H9 (cell line): ENCODE measurements at regions not wholly inside any gene's neighbourhood (a gene's known extent, or its start where the extent isn't known, plus 50 kb on each side); places are given as distances from the start of the nearest gene placed in this dataset.

ENCODE experiments used
- DNase-seq: peaks from one replicate; pipeline ENCODE4 v3.0.0-alpha.2; 2017
- H2AFZ ChIP-seq: one replicate; pipeline ENCODE4 v1.6.1; 2013; ENCODE audit warnings: mild to moderate bottlenecking, low read length, control low read depth, moderate library complexity
- H2AK5ac ChIP-seq: 2 replicates; pipeline ENCODE4 v1.6.1; 2013; ENCODE audit warnings: low read length, control low read depth, mixed read lengths; ENCODE audit not compliant: insufficient read length
- H2BK120ac ChIP-seq: one replicate; pipeline ENCODE4 v1.6.1; 2013; ENCODE audit warnings: low read depth, mild to moderate bottlenecking, low read length, control low read depth, inconsistent platforms; ENCODE audit not compliant: poor library complexity, severe bottlenecking
- H2BK12ac ChIP-seq: 2 replicates; pipeline ENCODE4 v1.6.1; 2013; ENCODE audit warnings: low read length, control low read depth, mixed read lengths, low read depth; ENCODE audit not compliant: insufficient read length
- H2BK15ac ChIP-seq: 2 replicates; pipeline ENCODE4 v1.6.1; 2013; ENCODE audit warnings: low read depth, low read length, control low read depth
- H2BK20ac ChIP-seq: one replicate; pipeline ENCODE4 v1.6.1; 2013; ENCODE audit warnings: low read depth, mild to moderate bottlenecking, low read length, control low read depth, inconsistent platforms; ENCODE audit not compliant: poor library complexity, severe bottlenecking
- H2BK5ac ChIP-seq: 2 replicates; pipeline ENCODE4 v1.6.1; 2013; ENCODE audit warnings: low read length, control low read depth, mixed read lengths; ENCODE audit not compliant: insufficient read length
- H3K14ac ChIP-seq: 2 replicates; pipeline ENCODE4 v1.6.1; 2013; ENCODE audit warnings: low read length, control low read depth; ENCODE audit not compliant: insufficient read depth
- H3K18ac ChIP-seq: 2 replicates; pipeline ENCODE4 v1.6.1; 2013; ENCODE audit warnings: low read depth, mild to moderate bottlenecking, mixed read lengths, low read length, control low read depth; ENCODE audit not compliant: insufficient read length
- H3K23ac ChIP-seq: 2 replicates; pipeline ENCODE4 v1.6.1; 2013; ENCODE audit warnings: low read length, control low read depth, mixed read lengths, low read depth; ENCODE audit not compliant: insufficient read length
- H3K23me2 ChIP-seq: 2 replicates; pipeline ENCODE4 v1.6.1; 2013; ENCODE audit warnings: low read depth, mild to moderate bottlenecking, mixed read lengths, low read length, control low read depth; ENCODE audit not compliant: insufficient read length, poor library complexity, severe bottlenecking
- H3K27ac ChIP-seq: 2 replicates; pipeline ENCODE4 v1.5.1; 2013; ENCODE audit warnings: low read length, control low read depth, mixed read lengths, low read depth; ENCODE audit not compliant: insufficient read length
- H3K27me3 ChIP-seq: 2 replicates; pipeline ENCODE4 v1.6.1; 2013; ENCODE audit warnings: low read length, control low read depth, inconsistent platforms; ENCODE audit not compliant: insufficient read depth
- H3K4ac ChIP-seq: 2 replicates; pipeline ENCODE4 v1.6.1; 2013; ENCODE audit warnings: low read depth, mild to moderate bottlenecking, control low read depth, inconsistent platforms, low read length, moderate library complexity
- H3K4me1 ChIP-seq: 2 replicates; pipeline ENCODE4 v1.6.1; 2013; ENCODE audit warnings: low read length, control low read depth, inconsistent platforms; ENCODE audit not compliant: insufficient read depth
- H3K4me2 ChIP-seq: 2 replicates; pipeline ENCODE4 v1.6.1; 2013; ENCODE audit warnings: low read length, control low read depth, mixed read lengths; ENCODE audit not compliant: insufficient read length, insufficient read depth
- H3K56ac ChIP-seq: 2 replicates; pipeline ENCODE4 v1.6.1; 2013; ENCODE audit warnings: low read depth, mild to moderate bottlenecking, mixed read lengths, low read length, control low read depth; ENCODE audit not compliant: insufficient read length
- H3K79me1 ChIP-seq: 2 replicates; pipeline ENCODE4 v1.6.1; 2013; ENCODE audit warnings: low read depth, mild to moderate bottlenecking, moderate library complexity, low read length, control low read depth, inconsistent platforms; ENCODE audit not compliant: insufficient read depth, poor library complexity, severe bottlenecking
- H3K79me2 ChIP-seq: 2 replicates; pipeline ENCODE4 v1.6.1; 2013; ENCODE audit warnings: low read length, control low read depth, inconsistent platforms; ENCODE audit not compliant: insufficient read depth
- H3K9ac ChIP-seq: 2 replicates; pipeline ENCODE4 v1.6.1; 2013; ENCODE audit warnings: low read length, control low read depth, mixed read lengths; ENCODE audit not compliant: insufficient read length; ENCODE audit errors: extremely low read depth
- H3K9me3 ChIP-seq: one replicate; pipeline ENCODE4 v1.6.1; 2013; ENCODE audit warnings: low read depth, low read length, inconsistent platforms; ENCODE audit not compliant: control insufficient read depth
- H3T11ph ChIP-seq: one replicate; pipeline ENCODE4 v1.6.1; 2013; ENCODE audit warnings: mild to moderate bottlenecking, low read length, control low read depth, inconsistent platforms
- H4K20me1 ChIP-seq: one replicate; pipeline ENCODE4 v1.6.1; 2013; ENCODE audit not compliant: control insufficient read depth, insufficient read length, insufficient read depth
- H4K5ac ChIP-seq: 2 replicates; pipeline ENCODE4 v1.6.1; 2013; ENCODE audit warnings: low read depth, mild to moderate bottlenecking, mixed read lengths, low read length, control low read depth; ENCODE audit not compliant: insufficient read length
- H4K8ac ChIP-seq: replicated peaks from 2 replicates; pipeline ENCODE4 v1.6.1; 2013; ENCODE audit warnings: low read length, control low read depth, mixed read lengths, low read depth; ENCODE audit not compliant: insufficient read length
- H4K91ac ChIP-seq: 2 replicates; pipeline ENCODE4 v1.6.1; 2013; ENCODE audit warnings: low read depth, mild to moderate bottlenecking, moderate library complexity, mixed read lengths, low read length, control low read depth; ENCODE audit not compliant: insufficient read length
- H3K27ac Mint-ChIP-seq, 3 experiments: 2 replicates in 2 of 3; 3 replicates in 1 of 3; pipeline ENCODE4 v1.8.0; 2020 to 2021; ENCODE audit warnings: mixed read lengths in 3 of 3, mild to moderate bottlenecking in 1 of 3, moderate library complexity in 1 of 3
- H3K27me3 Mint-ChIP-seq: 2 replicates; pipeline ENCODE4 v1.8.0; 2021; ENCODE audit warnings: low read depth, mild to moderate bottlenecking, moderate library complexity, mixed read lengths
- H3K36me3 Mint-ChIP-seq, 3 experiments: 2 replicates in 2 of 3; 3 replicates in 1 of 3; pipeline ENCODE4 v1.8.0; 2020 to 2021; ENCODE audit warnings: low read depth in 3 of 3, mixed read lengths in 3 of 3; ENCODE audit not compliant: insufficient read depth in 1 of 3
- H3K4me1 Mint-ChIP-seq, 2 experiments: 2 replicates each; pipeline ENCODE4 v1.8.0; 2020; ENCODE audit warnings: mixed read lengths in 2 of 2
- H3K4me3 Mint-ChIP-seq, 2 experiments: 2 replicates in 1 of 2; 3 replicates in 1 of 2; pipeline ENCODE4 v1.8.0; 2020 to 2021; ENCODE audit warnings: mild to moderate bottlenecking in 2 of 2, mixed read lengths in 2 of 2, moderate library complexity in 1 of 2
- H3K9me3 Mint-ChIP-seq, 2 experiments: 2 replicates in 1 of 2; 3 replicates in 1 of 2; pipeline ENCODE4 v1.8.0; 2020; ENCODE audit warnings: mild to moderate bottlenecking in 2 of 2, mixed read lengths in 2 of 2, moderate library complexity in 1 of 2
- CTCF ChIP-seq: fragments of 200-600 bp; sonication (generic); conservative IDR thresholded peaks from 3 replicates; pipeline ENCODE4 v1.8.0; 2021; ENCODE audit warnings: antibody characterized with exemption, mild to moderate bottlenecking
- WGBS: extraction: QIAGEN DNeasy Blood & Tissue Kit; methylation state at CpG from one replicate; pipeline ENCODE4 v1.1.7; 2013; ENCODE audit warnings: missing lambda C conversion rate, low lambda C conversion rate, mixed read lengths; ENCODE audit not compliant: insufficient read length; ENCODE audit errors: extremely low coverage; 5-methylcytosine and 5-hydroxymethylcytosine counted together

GRCh38 chr3:67093305-67093704 lies 95.2 kb downstream of the KBTBD8 start:
- Histone ChIP-seq H3K79me1 (no peaks in the 10 kb centered on the region), H2BK120ac (no peak overlapping the region), H3K4ac (no peak overlapping the region), H2BK5ac (no peak overlapping the region), H3K27ac (no peak overlapping the region), H2BK15ac (no peak overlapping the region), H2BK20ac (no peak overlapping the region), H2BK12ac (no peak overlapping the region), H3K14ac (no peak overlapping the region), H2AK5ac (no peak overlapping the region), H3K79me2 (no peaks in the 10 kb centered on the region), H3K4me2 (no peak overlapping the region), H2AFZ (no peak overlapping the region), H3K4me1 (peaks cover 2% of the 10 kb centered on the region; the same call in 1 of the 2 replicates), H3K23me2 (no peaks in the 10 kb centered on the region), H3K23ac (no peak overlapping the region), H4K5ac (no peak overlapping the region), H3K56ac (no peak overlapping the region), H4K8ac (no peak overlapping the region), H3K9ac (no peak overlapping the region), H3K27me3 (no peaks in the 10 kb centered on the region), H4K20me1 (no peaks in the 10 kb centered on the region), H3K18ac (no peak overlapping the region), H3T11ph (no peak overlapping the region), H3K9me3 (no peaks in the 10 kb centered on the region), H4K91ac (no peak overlapping the region)
- no peak for DNase-seq
- no peak for TF ChIP-seq CTCF
- Mint-ChIP-seq H3K4me3 (no peak overlapping the region), H3K36me3 (no peaks in the 10 kb centered on the region), H3K9me3 (no peaks in the 10 kb centered on the region; a peak in 1 of 5 replicates), H3K27ac (no peak overlapping the region), H3K27me3 (no peaks in the 10 kb centered on the region; the same call in 1 of the 2 replicates), H3K4me1 (peaks cover 0 to 9% of the 10 kb centered on the region in 2 experiments; a peak in 2 of 4 replicates)
- WGBS, result no CpG with 5 or more reads among the region's 1 CpG
